Fibroblast of the aortic adventitia (primary cell): ENCODE measurements at regions not wholly inside any gene's neighbourhood (a gene's known extent, or its start where the extent isn't known, plus 50 kb on each side); places are given as distances from the start of the nearest gene placed in this dataset.

Source experiments
- DNase-seq: peaks from one replicate; pipeline ENCODE4 v3.0.0-alpha.2; 2010; ENCODE audit warnings: low read depth
- H3K4me3 ChIP-seq: 2 replicates; pipeline ENCODE4 v1.5.1; 2011; ENCODE audit warnings: low read depth, mild to moderate bottlenecking, control low read depth, low read length, moderate library complexity
- TF ChIP-seq, protein P1 (sequence below): IDR thresholded peaks from 2 replicates; pipeline ENCODE4 v1.5.1; 2011; ENCODE audit warnings: mild to moderate bottlenecking, low read length, control low read depth, inconsistent platforms; ENCODE audit not compliant: insufficient read depth

DNA sequence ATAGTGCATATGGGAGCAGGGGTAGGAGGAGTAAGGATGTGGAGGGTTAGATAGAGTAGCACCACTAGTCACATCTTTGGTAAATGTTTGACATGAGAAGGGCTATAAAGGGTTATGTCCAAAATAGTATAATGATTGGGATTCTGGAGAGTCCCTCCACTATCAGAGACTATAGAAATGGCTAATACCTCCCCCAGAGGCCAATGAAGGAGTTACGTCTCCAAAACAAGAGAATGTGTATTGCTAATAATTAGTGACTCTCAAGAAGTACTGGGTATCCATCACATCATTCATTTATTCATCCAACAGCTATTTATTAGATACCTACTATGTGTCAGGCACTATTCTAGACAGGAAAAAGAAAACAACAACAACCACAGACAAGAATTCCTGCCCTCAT is 203.7 kb upstream of the UMPS start:
- TF ChIP-seq, protein P1, sequence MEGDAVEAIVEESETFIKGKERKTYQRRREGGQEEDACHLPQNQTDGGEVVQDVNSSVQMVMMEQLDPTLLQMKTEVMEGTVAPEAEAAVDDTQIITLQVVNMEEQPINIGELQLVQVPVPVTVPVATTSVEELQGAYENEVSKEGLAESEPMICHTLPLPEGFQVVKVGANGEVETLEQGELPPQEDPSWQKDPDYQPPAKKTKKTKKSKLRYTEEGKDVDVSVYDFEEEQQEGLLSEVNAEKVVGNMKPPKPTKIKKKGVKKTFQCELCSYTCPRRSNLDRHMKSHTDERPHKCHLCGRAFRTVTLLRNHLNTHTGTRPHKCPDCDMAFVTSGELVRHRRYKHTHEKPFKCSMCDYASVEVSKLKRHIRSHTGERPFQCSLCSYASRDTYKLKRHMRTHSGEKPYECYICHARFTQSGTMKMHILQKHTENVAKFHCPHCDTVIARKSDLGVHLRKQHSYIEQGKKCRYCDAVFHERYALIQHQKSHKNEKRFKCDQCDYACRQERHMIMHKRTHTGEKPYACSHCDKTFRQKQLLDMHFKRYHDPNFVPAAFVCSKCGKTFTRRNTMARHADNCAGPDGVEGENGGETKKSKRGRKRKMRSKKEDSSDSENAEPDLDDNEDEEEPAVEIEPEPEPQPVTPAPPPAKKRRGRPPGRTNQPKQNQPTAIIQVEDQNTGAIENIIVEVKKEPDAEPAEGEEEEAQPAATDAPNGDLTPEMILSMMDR, result no peak
- H3K4me3 ChIP-seq, result no peak overlapping the region
- no peak for DNase-seq

GRCh38 chr3:124529826-124530571 is 200.3 kb upstream of the UMPS start:
- DNase-seq, result no peak
- TF ChIP-seq, protein P1, result no peak
- no peak overlapping the region for H3K4me3 ChIP-seq

DNA sequence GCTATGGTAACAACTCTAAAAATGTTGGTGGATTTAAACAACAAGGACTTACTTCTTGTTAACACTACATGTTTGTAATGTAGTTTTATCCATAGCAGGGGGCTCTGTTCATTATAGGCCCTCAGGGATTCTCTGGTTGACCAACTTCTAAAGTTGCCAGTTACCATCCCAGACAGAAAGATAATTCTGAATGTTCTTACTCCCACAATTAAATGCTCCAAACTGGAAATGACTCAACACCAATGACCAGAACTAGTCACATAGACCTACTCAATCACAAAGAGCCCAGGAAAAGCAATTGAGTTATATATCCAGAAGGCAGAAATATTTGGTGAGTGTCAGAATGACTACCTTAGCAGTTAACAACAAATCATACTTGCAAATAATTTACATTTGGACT is 199.3 kb upstream of the UMPS start:
- DNase-seq, result no peak
- no peak overlapping the region for H3K4me3 ChIP-seq
- TF ChIP-seq, protein P1, result no peak

GRCh38 chr3:124532071-124532470 is 198.2 kb upstream of the UMPS start:
- H3K4me3 ChIP-seq, result no peak overlapping the region
- peak; percentile 11 for DNase-seq
- TF ChIP-seq, protein P1, result no peak

DNA sequence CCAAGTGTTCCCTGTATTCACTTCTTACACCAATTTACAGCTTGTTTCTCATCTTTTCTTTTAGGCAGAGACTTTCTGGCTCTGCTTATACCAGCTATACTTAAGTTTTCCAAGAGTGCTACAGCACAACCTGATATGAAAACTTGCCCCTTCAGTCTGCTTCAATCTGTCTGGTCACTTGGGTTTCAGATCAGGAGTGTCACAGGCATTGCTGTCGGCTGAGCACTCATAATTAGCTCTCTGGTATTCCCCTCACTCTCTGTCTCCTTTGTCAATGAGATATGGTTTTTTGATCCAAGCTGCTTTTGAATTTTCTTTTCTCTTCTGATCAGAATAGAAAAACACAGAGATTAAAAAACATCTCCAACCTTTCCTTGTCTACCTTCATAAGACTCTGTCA is 194.9 kb upstream of the UMPS start:
- H3K4me3 ChIP-seq, result no peak overlapping the region
- TF ChIP-seq, protein P1, result no peak
- DNase-seq, result no peak

- no peak overlapping the region for H3K4me3 ChIP-seq
- no peak for DNase-seq
- TF ChIP-seq, protein P1, result no peak
Observed at GRCh38 chr3:124540550-124541211, 189.6 kb upstream of the UMPS start.
